ENCODE measurements at regions not wholly inside any gene's neighbourhood (a gene's known extent, or its start where the extent isn't known, plus 50 kb on each side); places are given as distances from the start of the nearest gene placed in this dataset.

- no peak for TF ChIP-seq EZH2phosphoT487 (IDR thresholded peaks at IDR 0.05; ENCODE audit: borderline replicate concordance, low read length)
- no peak for TF ChIP-seq CTCF (conservative IDR thresholded peaks at IDR 0.05; ENCODE audit: low read depth, low read length)
Observed at GRCh38 chr15:53834214-53834613, 74.8 kb upstream of the WDR72 start.
